HepG2 (cell line): ENCODE measurements at regions not wholly inside any gene's neighbourhood (a gene's known extent, or its start where the extent isn't known, plus 50 kb on each side); places are given as distances from the start of the nearest gene placed in this dataset.

Experiments used
- ATAC-seq: fragments of 200-7000 bp; cut with Tn5 transposase; 3 replicates; pipeline ENCODE4 v1.9.1; 2020; ENCODE audit warnings: mild to moderate bottlenecking, moderate library complexity
- BruUV-seq: library from RNA; stranded (reverse); fragments of 400-500 nt; replicated peaks from 2 replicates; lab custom pipeline; 2021; lab: Mats Ljungman, UMichigan
- CTCF ChIA-PET: fragments of 300-600 bp; formaldehyde crosslinking; extraction: SDS; loops from one replicate; lab custom pipeline; 2021; ENCODE audit warnings: low total read pairs, inconsistent platforms, low intra/inter-chr PET ratio; lab: Yijun Ruan, JAX
- POLR2A ChIA-PET: fragments of 350-600 bp; sonication (Branson Sonifier 250); formaldehyde crosslinking; loops from one replicate; lab custom pipeline; 2020; ENCODE audit warnings: antibody characterized with exemption, inconsistent platforms; lab: Yijun Ruan, JAX
- DNase-seq: peaks from one replicate; pipeline ENCODE4 v3.0.0-alpha.2; 2015; ENCODE audit warnings: low spot score
- FAIRE-seq: peaks from 3 replicates; lab custom pipeline; 2011; peaks lifted over from hg19 to GRCh38; lab: Jason Lieb, UNC
- H2AFZ ChIP-seq: one replicate; pipeline ENCODE4 v1.6.1; 2011; ENCODE audit warnings: low read length, inconsistent platforms
- H3K27ac ChIP-seq: fragments of 300-600 bp; 3 replicates; pipeline ENCODE4 v1.8.0; 2011; ENCODE audit warnings: mixed run types, mild to moderate bottlenecking, mixed read lengths, low read length, inconsistent platforms; ENCODE audit not compliant: insufficient read depth; ENCODE audit errors: extremely low read length
- H3K27me3 ChIP-seq, 2 experiments: fragments of 200-600 bp in 1 of 2; 2 replicates in 1 of 2; 3 replicates in 1 of 2; pipeline versions ENCODE4 v1.6.0 to v1.8.0; 2011; ENCODE audit warnings: low read length in 2 of 2, mild to moderate bottlenecking in 2 of 2, moderate library complexity in 2 of 2, inconsistent platforms in 1 of 2; ENCODE audit not compliant: insufficient read depth in 2 of 2, control insufficient read depth in 1 of 2
- H3K36me3 ChIP-seq, 2 experiments: fragments of 200-600 bp in 1 of 2; replicated peaks in 1 of 2; 2 replicates in 1 of 2; 3 replicates in 1 of 2; pipeline versions ENCODE4 v1.5.1 to v1.8.0; 2011; ENCODE audit warnings: low read length in 2 of 2, inconsistent platforms in 1 of 2; ENCODE audit not compliant: insufficient read depth in 2 of 2, control insufficient read depth in 1 of 2
- H3K4me1 ChIP-seq: 2 replicates; pipeline ENCODE4 v1.5.1; 2012; ENCODE audit warnings: low read length, inconsistent platforms; ENCODE audit not compliant: insufficient read depth
- H3K4me2 ChIP-seq: 2 replicates; pipeline ENCODE4 v1.6.0; 2011; ENCODE audit warnings: low read depth, low read length, inconsistent platforms
- H3K4me3 ChIP-seq, 3 experiments: fragments of 200-600 bp in 1 of 3; sonication (generic), shearing (Covaris generic) in 1 of 3; replicated peaks in 1 of 3; 2 replicates each; pipeline ENCODE4 v1.5.1; 2011 to 2016; ENCODE audit warnings: low read length in 3 of 3, inconsistent platforms in 2 of 3, low read depth in 2 of 3, mild to moderate bottlenecking in 2 of 3, control low read depth in 1 of 3, mixed read lengths in 1 of 3; ENCODE audit not compliant: insufficient read depth in 1 of 3
- H3K79me2 ChIP-seq: one replicate; pipeline ENCODE4 v1.6.1; 2011; ENCODE audit warnings: low read length, inconsistent platforms; ENCODE audit not compliant: insufficient read depth
- H3K9ac ChIP-seq: 2 replicates; pipeline ENCODE4 v1.6.0; 2011; ENCODE audit warnings: mild to moderate bottlenecking, low read depth, low read length, inconsistent platforms; ENCODE audit not compliant: insufficient read depth
- H3K9me3 ChIP-seq: 2 replicates; pipeline ENCODE4 v1.5.1; 2012; ENCODE audit warnings: mild to moderate bottlenecking, low read length
- H4K20me1 ChIP-seq: 2 replicates; pipeline ENCODE4 v1.6.0; 2011; ENCODE audit warnings: inconsistent platforms, mild to moderate bottlenecking, low read length, moderate library complexity; ENCODE audit not compliant: insufficient read depth
- AHR ChIP-seq: IDR thresholded peaks from 2 replicates; pipeline ENCODE4 v1.6.1; 2018; ENCODE audit warnings: missing genetic modification reagents, missing compliant biosample characterization
- IKZF1 ChIP-seq: fragments of 450-650 bp; IDR thresholded peaks from 2 replicates; pipeline ENCODE4 v1.7.1; 2016
- KDM6A ChIP-seq: IDR thresholded peaks from 2 replicates; pipeline ENCODE4 v1.6.1; 2016; ENCODE audit warnings: low read depth
- MAF1 ChIP-seq: sonication (generic); formaldehyde crosslinking; IDR thresholded peaks from 2 replicates; pipeline ENCODE4 v1.5.0; 2020; ENCODE audit warnings: missing genetic modification reagents, borderline replicate concordance
- PITX1 ChIP-seq: sonication (generic); formaldehyde crosslinking; IDR thresholded peaks from 2 replicates; pipeline ENCODE4 v1.5.1; 2020; ENCODE audit warnings: mild to moderate bottlenecking, missing genetic modification reagents
- SP140L ChIP-seq: sonication (generic); formaldehyde crosslinking; IDR thresholded peaks from 2 replicates; pipeline ENCODE4 v1.4.0; 2020; ENCODE audit warnings: missing genetic modification reagents, borderline replicate concordance
- ZNF296 ChIP-seq: sonication (generic); formaldehyde crosslinking; conservative IDR thresholded peaks from 2 replicates; pipeline ENCODE4 v1.5.0; 2020; ENCODE audit warnings: mild to moderate bottlenecking, missing genetic modification reagents
- ZNF614 ChIP-seq: IDR thresholded peaks from 2 replicates; pipeline ENCODE4 v1.6.1; 2018; ENCODE audit warnings: missing biosample characterization, missing genetic modification reagents, inconsistent platforms, borderline replicate concordance
- ZNF629 ChIP-seq: sonication (generic); formaldehyde crosslinking; conservative IDR thresholded peaks from 2 replicates; pipeline ENCODE4 v1.5.0; 2020; ENCODE audit warnings: missing genetic modification reagents
- WGBS: methylation state at CpG from one replicate; pipeline ENCODE4 v1.1.6; 2017; ENCODE audit warnings: low lambda C conversion rate; 5-methylcytosine and 5-hydroxymethylcytosine counted together
- in situ Hi-C: cut with HindIII; loops from 2 replicates; pipeline ENCODE4 v1.10.0; 2017; ENCODE audit warnings: low pct_unique_long_range_greater_than_20kb; ENCODE audit not compliant: extremely low pct_ligation_motif_present
- intact Hi-C: fragments of 100-400 bp; cut with micrococcal nuclease; formaldehyde crosslinking; loops from one replicate; pipeline ENCODE4 v1.10.0; 2022; ENCODE audit not compliant: unreplicated experiment
- TF ChIP-seq, protein P1 (sequence below): sonication (generic); formaldehyde crosslinking; IDR thresholded peaks from 2 replicates; pipeline ENCODE4 v1.5.1; 2020; ENCODE audit warnings: mild to moderate bottlenecking, missing genetic modification reagents, borderline replicate concordance

- TF ChIP-seq, protein P1, sequence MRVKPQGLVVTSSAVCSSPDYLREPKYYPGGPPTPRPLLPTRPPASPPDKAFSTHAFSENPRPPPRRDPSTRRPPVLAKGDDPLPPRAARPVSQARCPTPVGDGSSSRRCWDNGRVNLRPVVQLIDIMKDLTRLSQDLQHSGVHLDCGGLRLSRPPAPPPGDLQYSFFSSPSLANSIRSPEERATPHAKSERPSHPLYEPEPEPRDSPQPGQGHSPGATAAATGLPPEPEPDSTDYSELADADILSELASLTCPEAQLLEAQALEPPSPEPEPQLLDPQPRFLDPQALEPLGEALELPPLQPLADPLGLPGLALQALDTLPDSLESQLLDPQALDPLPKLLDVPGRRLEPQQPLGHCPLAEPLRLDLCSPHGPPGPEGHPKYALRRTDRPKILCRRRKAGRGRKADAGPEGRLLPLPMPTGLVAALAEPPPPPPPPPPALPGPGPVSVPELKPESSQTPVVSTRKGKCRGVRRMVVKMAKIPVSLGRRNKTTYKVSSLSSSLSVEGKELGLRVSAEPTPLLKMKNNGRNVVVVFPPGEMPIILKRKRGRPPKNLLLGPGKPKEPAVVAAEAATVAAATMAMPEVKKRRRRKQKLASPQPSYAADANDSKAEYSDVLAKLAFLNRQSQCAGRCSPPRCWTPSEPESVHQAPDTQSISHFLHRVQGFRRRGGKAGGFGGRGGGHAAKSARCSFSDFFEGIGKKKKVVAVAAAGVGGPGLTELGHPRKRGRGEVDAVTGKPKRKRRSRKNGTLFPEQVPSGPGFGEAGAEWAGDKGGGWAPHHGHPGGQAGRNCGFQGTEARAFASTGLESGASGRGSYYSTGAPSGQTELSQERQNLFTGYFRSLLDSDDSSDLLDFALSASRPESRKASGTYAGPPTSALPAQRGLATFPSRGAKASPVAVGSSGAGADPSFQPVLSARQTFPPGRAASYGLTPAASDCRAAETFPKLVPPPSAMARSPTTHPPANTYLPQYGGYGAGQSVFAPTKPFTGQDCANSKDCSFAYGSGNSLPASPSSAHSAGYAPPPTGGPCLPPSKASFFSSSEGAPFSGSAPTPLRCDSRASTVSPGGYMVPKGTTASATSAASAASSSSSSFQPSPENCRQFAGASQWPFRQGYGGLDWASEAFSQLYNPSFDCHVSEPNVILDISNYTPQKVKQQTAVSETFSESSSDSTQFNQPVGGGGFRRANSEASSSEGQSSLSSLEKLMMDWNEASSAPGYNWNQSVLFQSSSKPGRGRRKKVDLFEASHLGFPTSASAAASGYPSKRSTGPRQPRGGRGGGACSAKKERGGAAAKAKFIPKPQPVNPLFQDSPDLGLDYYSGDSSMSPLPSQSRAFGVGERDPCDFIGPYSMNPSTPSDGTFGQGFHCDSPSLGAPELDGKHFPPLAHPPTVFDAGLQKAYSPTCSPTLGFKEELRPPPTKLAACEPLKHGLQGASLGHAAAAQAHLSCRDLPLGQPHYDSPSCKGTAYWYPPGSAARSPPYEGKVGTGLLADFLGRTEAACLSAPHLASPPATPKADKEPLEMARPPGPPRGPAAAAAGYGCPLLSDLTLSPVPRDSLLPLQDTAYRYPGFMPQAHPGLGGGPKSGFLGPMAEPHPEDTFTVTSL: no peak
- no peak for TF ChIP-seq ZNF614 (CRISPR knock-in tag)
These were observed 149.1 kb upstream of the FLRT2 start (continued) for GRCh38 chr14:85380881-85381280.

GRCh38 chr14:85382341-85382740 lies 147.6 kb upstream of the FLRT2 start:
- H3K27me3 ChIP-seq: no peaks in the 10 kb centered on the region
- no peak overlapping the region for H3K9ac ChIP-seq
- ATAC-seq (no peak), DNase-seq (no peak), FAIRE-seq (no peak)
- no peaks in the 10 kb centered on the region for H3K36me3 ChIP-seq
- ChIA-PET CTCF (no interaction called here), POLR2A (no interaction called here)
- 0% methylated on average over 1 of the region's 1 CpG for WGBS
- BruUV-seq: no TSS peak
- H3K27ac ChIP-seq: no peak overlapping the region
- intact Hi-C loops (no loop called here), in situ Hi-C loops (no loop called here)
- H3K4me3 ChIP-seq: no peak overlapping the region
- H2AFZ ChIP-seq: no peak overlapping the region
- H3K4me1 ChIP-seq: no peaks in the 10 kb centered on the region
- no peak overlapping the region for H3K4me2 ChIP-seq
- H4K20me1 ChIP-seq: no peaks in the 10 kb centered on the region
- H3K79me2 ChIP-seq: no peaks in the 10 kb centered on the region
- TF ChIP-seq KDM6A (no peak), AHR (CRISPR knock-in tag) (no peak), ZNF629 (CRISPR knock-in tag) (no peak), MAF1 (CRISPR knock-in tag) (no peak), SP140L (no peak), IKZF1 (no peak), PITX1 (CRISPR knock-in tag) (no peak), ZNF296 (no peak)
- TF ChIP-seq, all 625 proteins: peak for 0
- peaks cover 73% of the 10 kb centered on the region for H3K9me3 ChIP-seq
